Ectodermal cell (in vitro differentiated cells): ENCODE measurements at regions not wholly inside any gene's neighbourhood (a gene's known extent, or its start where the extent isn't known, plus 50 kb on each side); places are given as distances from the start of the nearest gene placed in this dataset.
"Not testable (repeated sequence)": the region's sequence is repeated elsewhere in the genome, so short reads cannot be mapped to it uniquely, and the experiment has no call there.

ENCODE experiments used
- H3K27ac ChIP-seq: 2 replicates; pipeline ENCODE4 v1.7.0; 2013; ENCODE audit warnings: mild to moderate bottlenecking, low read depth, low read length; ENCODE audit not compliant: insufficient read depth, poor library complexity, severe bottlenecking
- H3K27me3 ChIP-seq: 2 replicates; pipeline ENCODE4 v1.7.0; 2013; ENCODE audit warnings: mild to moderate bottlenecking, low read length; ENCODE audit not compliant: insufficient read depth, control insufficient read depth, poor library complexity, severe bottlenecking
- H3K36me3 ChIP-seq: one replicate; pipeline ENCODE4 v1.7.0; 2013; ENCODE audit warnings: low read length; ENCODE audit not compliant: control insufficient read depth, insufficient read depth
- H3K4me1 ChIP-seq: one replicate; pipeline ENCODE4 v1.7.0; 2013; ENCODE audit warnings: low read length; ENCODE audit not compliant: control insufficient read depth, insufficient read depth
- H3K4me3 ChIP-seq: 2 replicates; pipeline ENCODE4 v1.7.0; 2013; ENCODE audit warnings: low read depth, low read length, control low read depth; ENCODE audit not compliant: insufficient read depth
- H3K9me3 ChIP-seq: 2 replicates; pipeline ENCODE4 v1.7.0; 2013; ENCODE audit warnings: mild to moderate bottlenecking, low read length, moderate library complexity; ENCODE audit not compliant: control insufficient read depth
- WGBS, 2 experiments: methylation state at CpG; one replicate each; pipeline ENCODE4 v1.1.7; 2013; ENCODE audit warnings: missing lambda C conversion rate in 2 of 2; 5-methylcytosine and 5-hydroxymethylcytosine counted together

DNA sequence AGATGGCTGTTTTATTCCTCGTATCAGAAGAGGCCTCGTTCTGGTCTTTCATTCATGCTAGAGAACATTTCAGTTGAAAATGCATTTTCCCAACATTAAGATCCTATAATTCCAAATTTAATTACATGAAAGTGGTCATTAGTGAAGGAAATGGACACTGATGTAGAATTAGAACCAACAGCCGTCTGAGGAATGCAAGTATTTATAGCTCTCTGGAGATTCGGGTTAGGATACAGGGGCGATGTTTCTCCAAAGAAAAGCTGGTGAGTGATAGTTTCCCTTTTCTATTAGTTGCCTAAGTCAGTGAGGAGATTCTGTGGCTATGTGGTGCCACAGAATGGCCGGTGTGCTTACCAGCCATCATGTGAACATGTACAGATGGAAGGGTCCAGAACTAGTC lies 109.0 kb upstream of the IL12A start:
- WGBS, 2 experiments: 90 to 94% methylated on average over 6 of the region's 6 CpGs
- Histone ChIP-seq H3K27me3 (no peaks in the 10 kb centered on the region), H3K4me1 (peaks cover 13% of the 10 kb centered on the region), H3K4me3 (no peak overlapping the region), H3K36me3 (no peaks in the 10 kb centered on the region), H3K27ac (no peak overlapping the region), H3K9me3 (no peaks in the 10 kb centered on the region)

GRCh38 chr3:159881208-159881607 lies 107.4 kb upstream of the IL12A start:
- no peak overlapping the region for H3K4me3 ChIP-seq
- no peaks in the 10 kb centered on the region for H3K36me3 ChIP-seq
- peaks cover 16% of the 10 kb centered on the region for H3K4me1 ChIP-seq
- H3K27me3 ChIP-seq: no peaks in the 10 kb centered on the region
- 98% methylated on average over 2 of the region's 2 CpGs for WGBS, 2 experiments
- no peaks in the 10 kb centered on the region for H3K9me3 ChIP-seq
- H3K27ac ChIP-seq: no peak overlapping the region

DNA sequence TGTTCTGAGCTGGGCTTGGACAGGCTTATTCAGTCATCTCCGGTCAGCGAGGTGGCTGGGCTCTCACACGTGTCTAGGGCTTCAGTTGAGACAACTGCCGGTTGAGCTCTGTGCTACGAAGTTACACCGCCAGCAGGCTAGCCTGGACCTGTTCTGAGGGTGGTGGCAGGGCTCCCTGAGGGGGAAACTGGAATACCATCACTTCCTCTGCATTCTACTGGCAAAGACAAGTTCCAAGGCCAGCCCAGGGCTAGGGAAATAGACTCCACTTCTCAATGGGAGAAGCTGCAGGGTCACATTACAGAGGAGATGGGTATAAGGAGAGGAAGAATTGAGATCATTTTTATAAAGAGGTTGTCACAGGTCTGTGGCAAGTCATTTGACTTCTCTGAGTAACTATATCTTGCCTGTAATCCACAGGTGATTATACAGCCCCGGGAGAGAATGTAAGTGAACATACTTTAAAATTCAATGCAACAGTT lies 106.8 kb upstream of the IL12A start:
- WGBS, 2 experiments: 80 to 82% methylated on average over 7 of the region's 7 CpGs
- H3K4me3 ChIP-seq: no peak overlapping the region
- no peaks in the 10 kb centered on the region for H3K27me3 ChIP-seq
- no peaks in the 10 kb centered on the region for H3K36me3 ChIP-seq
- peaks cover 16% of the 10 kb centered on the region for H3K4me1 ChIP-seq
- H3K27ac ChIP-seq: no peak overlapping the region
- H3K9me3 ChIP-seq: no peaks in the 10 kb centered on the region

- no peaks in the 10 kb centered on the region for H3K27me3 ChIP-seq
- H3K36me3 ChIP-seq: no peaks in the 10 kb centered on the region
- no peaks in the 10 kb centered on the region for H3K9me3 ChIP-seq
- H3K4me1 ChIP-seq: peaks cover 16% of the 10 kb centered on the region
- WGBS, 2 experiments: 90% methylated on average over 3 of the region's 3 CpGs
- H3K27ac ChIP-seq: no peak overlapping the region
- no peak overlapping the region for H3K4me3 ChIP-seq
These were observed 106.3 kb upstream of the IL12A start for GRCh38 chr3:159882367-159882766.

DNA sequence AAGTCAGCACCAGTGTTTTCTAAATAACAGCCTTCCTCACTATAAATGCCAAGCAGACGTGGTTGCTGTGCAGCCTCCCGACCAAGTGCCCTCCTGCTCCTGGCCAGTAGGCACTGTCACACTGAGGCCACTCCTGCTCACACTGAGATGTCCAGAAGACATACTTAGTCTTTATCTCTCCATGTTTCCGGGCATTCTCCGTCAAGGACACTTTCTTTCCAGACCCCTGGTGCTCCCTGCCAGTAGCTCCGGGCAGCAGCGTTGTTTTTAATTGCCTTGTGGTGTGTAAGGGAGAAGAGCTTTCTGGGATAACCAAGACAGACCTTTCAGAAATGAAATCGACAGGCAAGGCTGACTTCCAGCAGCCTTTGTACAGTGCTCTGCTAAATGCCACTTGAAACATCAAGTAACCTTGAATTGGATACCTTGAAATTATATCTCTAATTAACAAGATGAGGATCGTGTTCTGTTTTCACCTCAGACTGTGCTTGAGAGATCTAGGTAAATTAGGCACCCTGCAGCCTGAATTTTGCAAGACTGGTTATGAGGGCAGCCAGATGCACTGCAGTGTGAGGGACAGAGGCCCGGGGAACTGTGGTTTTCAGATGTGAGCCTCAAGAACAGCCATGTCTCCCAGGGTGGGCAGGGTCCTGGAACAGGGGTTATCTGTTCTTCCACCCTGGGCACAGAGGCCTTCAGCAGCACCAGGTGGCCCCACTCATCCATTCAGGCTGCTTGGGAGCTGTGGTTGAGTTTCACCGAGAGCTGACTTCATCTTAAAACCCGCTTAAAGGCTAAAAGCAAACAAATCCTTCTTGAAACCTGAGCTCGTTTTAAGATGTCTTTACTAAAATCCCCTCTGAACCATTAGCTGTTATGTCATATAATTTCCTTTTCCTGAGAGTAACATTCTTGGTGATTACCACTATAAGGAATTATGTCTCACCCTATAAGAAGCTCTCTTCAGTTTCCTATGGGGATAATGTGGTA lies 105.5 kb upstream of the IL12A start:
- Histone ChIP-seq H3K27me3 (no peaks in the 10 kb centered on the region), H3K9me3 (no peaks in the 10 kb centered on the region), H3K36me3 (no peaks in the 10 kb centered on the region), H3K27ac (peak overlapping the region; percentile 37), H3K4me3 (no peak overlapping the region), H3K4me1 (peaks cover 16% of the 10 kb centered on the region)
- 84 to 86% methylated on average over 12 of the region's 12 CpGs for WGBS, 2 experiments

- H3K9me3 ChIP-seq: no peaks in the 10 kb centered on the region
- H3K4me1 ChIP-seq: peaks cover 16% of the 10 kb centered on the region
- WGBS, 2 experiments: 84 to 93% methylated on average over 2 to 3 of the region's 3 CpGs
- no peaks in the 10 kb centered on the region for H3K27me3 ChIP-seq
- no peaks in the 10 kb centered on the region for H3K36me3 ChIP-seq
- no peak overlapping the region for H3K4me3 ChIP-seq
- H3K27ac ChIP-seq: no peak overlapping the region
These were observed 103.8 kb upstream of the IL12A start for GRCh38 chr3:159884661-159885402.

GRCh38 chr3:159886050-159886449 lies 102.6 kb upstream of the IL12A start:
- H3K4me3 ChIP-seq: no peak overlapping the region
- 94 to 95% methylated on average over 3 of the region's 3 CpGs for WGBS, 2 experiments

DNA sequence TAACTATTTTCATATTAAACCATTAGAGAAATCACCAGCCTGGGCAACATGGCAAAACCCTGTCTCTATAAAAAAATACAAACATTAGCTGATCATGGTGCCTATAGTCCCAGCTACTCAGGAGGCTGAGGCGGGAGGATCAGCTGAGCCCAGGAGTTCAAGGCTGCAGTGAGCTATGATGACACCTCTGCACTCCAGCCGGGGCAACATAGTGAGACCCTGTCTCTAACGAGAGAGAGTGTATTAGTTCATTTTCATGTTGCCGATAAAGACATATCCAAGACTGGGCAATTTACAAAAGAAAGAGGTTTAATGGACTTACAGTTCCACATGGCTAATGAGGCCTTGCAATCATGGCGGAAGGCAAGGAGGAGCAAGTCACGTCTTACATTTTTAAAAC lies 102.1 kb upstream of the IL12A start:
- not testable (repeated sequence) for H3K27me3 ChIP-seq, H3K36me3 ChIP-seq, H3K9me3 ChIP-seq, H3K4me3 ChIP-seq, H3K27ac ChIP-seq
- H3K4me1 ChIP-seq: peaks cover 16% of the 10 kb centered on the region
- 92 to 96% methylated on average over 6 of the region's 6 CpGs for WGBS, 2 experiments

More at GRCh38 chr3:159886050-159886449, 102.6 kb upstream of the IL12A start:
- no peak overlapping the region for H3K27ac ChIP-seq
- no peaks in the 10 kb centered on the region for H3K9me3 ChIP-seq
- peaks cover 16% of the 10 kb centered on the region for H3K4me1 ChIP-seq
- no peaks in the 10 kb centered on the region for H3K36me3 ChIP-seq
- no peaks in the 10 kb centered on the region for H3K27me3 ChIP-seq

- H3K27me3 ChIP-seq: no peaks in the 10 kb centered on the region
- WGBS, 2 experiments: 97 to 98% methylated on average over 5 of the region's 5 CpGs
- no peaks in the 10 kb centered on the region for H3K9me3 ChIP-seq
- H3K27ac ChIP-seq: no peak overlapping the region
- H3K4me1 ChIP-seq: peaks cover 16% of the 10 kb centered on the region
- no peak overlapping the region for H3K4me3 ChIP-seq
- no peaks in the 10 kb centered on the region for H3K36me3 ChIP-seq
These were observed 101.5 kb upstream of the IL12A start for GRCh38 chr3:159887168-159887567.

DNA sequence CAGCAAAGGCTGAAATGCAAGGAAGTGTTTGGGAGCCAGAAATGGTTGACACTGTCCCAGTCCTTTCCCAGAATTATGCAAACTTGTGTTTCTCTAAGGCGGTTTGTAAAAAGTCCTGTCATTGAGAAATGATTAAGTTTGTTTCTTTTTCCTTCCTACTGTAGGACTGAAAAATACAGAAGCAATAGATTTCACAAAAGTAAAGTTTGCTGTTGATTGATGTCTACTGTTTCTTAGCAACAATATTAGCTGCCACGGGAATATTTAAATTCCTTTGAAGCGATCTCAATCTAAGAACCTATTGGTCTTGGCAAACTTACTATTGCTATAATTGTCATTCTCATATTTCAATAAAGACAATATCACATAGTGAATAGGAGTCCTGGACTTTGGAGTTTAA lies 100.7 kb upstream of the IL12A start:
- 89 to 97% methylated on average over 2 to 3 of the region's 3 CpGs for WGBS, 2 experiments
- Histone ChIP-seq H3K4me1 (peaks cover 12% of the 10 kb centered on the region), H3K27me3 (no peaks in the 10 kb centered on the region), H3K36me3 (no peaks in the 10 kb centered on the region), H3K27ac (no peak overlapping the region), H3K4me3 (no peak overlapping the region), H3K9me3 (no peaks in the 10 kb centered on the region)
